ENCODE measurements at regions not wholly inside any gene's neighbourhood (a gene's known extent, or its start where the extent isn't known, plus 50 kb on each side); places are given as distances from the start of the nearest gene placed in this dataset.

DNA sequence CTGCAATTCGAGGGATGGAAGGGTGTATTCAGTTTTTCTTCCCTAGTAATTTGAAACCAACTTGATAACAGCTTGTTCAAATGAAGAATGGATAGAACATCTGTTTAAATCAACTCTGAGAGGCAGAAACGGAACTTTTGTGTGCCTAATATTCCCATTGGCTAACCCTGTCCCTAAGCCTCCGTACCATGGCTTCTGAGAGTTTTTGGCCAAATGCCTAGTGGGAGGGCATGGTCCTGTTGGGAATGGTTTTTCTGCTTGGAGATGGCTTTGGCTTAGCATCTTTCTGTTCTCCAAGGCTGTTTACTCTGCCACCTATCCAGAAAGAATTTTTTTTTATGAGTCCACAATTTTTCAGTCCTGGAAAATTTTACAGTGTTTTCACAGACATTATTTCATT, 126.7 kb upstream of the MLIP start:
- TF ChIP-seq POLR2A (IDR thresholded peaks at IDR 0.05; ENCODE audit: low read depth, low read length) (no peak), TAF1 (IDR thresholded peaks at IDR 0.05; ENCODE audit: low read depth, low read length) (no peak), POLR2AphosphoS5 (IDR thresholded peaks at IDR 0.05; ENCODE audit: low read depth, low read length) (no peak), SPI1 (IDR thresholded peaks at IDR 0.05; ENCODE audit: low read depth, low read length) (no peak)
